A673 (cell line): ENCODE measurements at regions not wholly inside any gene's neighbourhood (a gene's known extent, or its start where the extent isn't known, plus 50 kb on each side); places are given as distances from the start of the nearest gene placed in this dataset.

Experiments used
- BruUV-seq: library from RNA; stranded (reverse); fragments of 400-500 nt; replicated peaks from 2 replicates; lab custom pipeline; 2021; lab: Mats Ljungman, UMichigan
- CTCF ChIA-PET: fragments of 300-600 bp; sonication (Branson Sonifier 250); formaldehyde crosslinking; loops from one replicate; lab custom pipeline; 2022; ENCODE audit warnings: antibody characterized with exemption; lab: Charles Lee
- POLR2A ChIA-PET: fragments of 300-600 bp; sonication (Branson Sonifier 250); formaldehyde crosslinking; loops from one replicate; lab custom pipeline; 2022; ENCODE audit warnings: antibody characterized with exemption; ENCODE audit not compliant: low non-redundant PET; lab: Charles Lee
- DNase-seq: peaks from one replicate; pipeline ENCODE4 v3.0.0-alpha.2; 2015; ENCODE audit warnings: low spot score
- H3K27ac ChIP-seq: fragments of 200-600 bp; sonication (generic); 2 replicates; pipeline ENCODE4 v1.5.1; 2016; ENCODE audit warnings: mixed run types, low read depth, mild to moderate bottlenecking, mixed read lengths, antibody characterized with exemption, low read length; ENCODE audit not compliant: poor library complexity, severe bottlenecking
- H3K27me3 ChIP-seq: fragments of 200-600 bp; sonication (generic); replicated peaks from 2 replicates; pipeline ENCODE4 v1.6.1; 2017; ENCODE audit warnings: mixed run types, low read depth, mild to moderate bottlenecking, mixed read lengths, antibody characterized with exemption, low read length; ENCODE audit not compliant: insufficient read depth, poor library complexity
- H3K36me3 ChIP-seq: fragments of 200-600 bp; sonication (generic); 2 replicates; pipeline ENCODE4 v1.6.1; 2016; ENCODE audit warnings: mixed run types, mild to moderate bottlenecking, mixed read lengths, antibody characterized with exemption, low read length; ENCODE audit not compliant: insufficient read depth, poor library complexity, severe bottlenecking
- H3K4me1 ChIP-seq: fragments of 200-600 bp; sonication (generic); 2 replicates; pipeline ENCODE4 v1.6.1; 2017; ENCODE audit warnings: mixed run types, mild to moderate bottlenecking, mixed read lengths, antibody characterized with exemption, low read length; ENCODE audit not compliant: insufficient read depth, poor library complexity, severe bottlenecking
- H3K4me3 ChIP-seq: fragments of 200-600 bp; sonication (generic); 2 replicates; pipeline ENCODE4 v1.5.1; 2016; ENCODE audit warnings: low read depth, mixed run types, mild to moderate bottlenecking, mixed read lengths, low read length; ENCODE audit not compliant: poor library complexity, severe bottlenecking
- H3K9me3 ChIP-seq: fragments of 200-600 bp; sonication (generic); 2 replicates; pipeline ENCODE4 v1.6.1; 2016; ENCODE audit warnings: mixed run types, low read depth, mild to moderate bottlenecking, mixed read lengths, antibody characterized with exemption, low read length; ENCODE audit not compliant: poor library complexity, severe bottlenecking
- CTCF ChIP-seq: fragments of 300-800, 200-600 bp; sonication (generic); conservative IDR thresholded peaks from 2 replicates; pipeline ENCODE4 v1.5.1; 2017; ENCODE audit warnings: low read depth, mild to moderate bottlenecking, antibody characterized with exemption, low read length, moderate library complexity, mixed read lengths
- EZH2 ChIP-seq: fragments of 200-600 bp; sonication (generic); IDR thresholded peaks from 2 replicates; pipeline ENCODE4 v1.6.1; 2017; ENCODE audit warnings: borderline replicate concordance, low read depth, mild to moderate bottlenecking, mixed read lengths, antibody characterized with exemption, low read length; ENCODE audit not compliant: poor library complexity, severe bottlenecking
- intact Hi-C: fragments of 100-400 bp; cut with micrococcal nuclease; formaldehyde crosslinking; loops from one replicate; pipeline ENCODE4 v1.10.0; 2022; ENCODE audit not compliant: unreplicated experiment

GRCh38 chr3:34239287-34239686 lies 440.9 kb downstream of the PDCD6IP start:
- Histone ChIP-seq H3K4me1 (peaks cover 33% of the 10 kb centered on the region), H3K27ac (no peak overlapping the region), H3K9me3 (no peaks in the 10 kb centered on the region), H3K4me3 (no peak overlapping the region), H3K36me3 (no peaks in the 10 kb centered on the region), H3K27me3 (no peaks in the 10 kb centered on the region)
- ChIA-PET CTCF (interaction anchor here (0.5 to 1.1 kb wide), 2 partner anchors 21 to 1445 kb away, joined by 3 read pairs; no protein-coding TSS in a partner anchor), POLR2A (no interaction called here)
- intact Hi-C loops, result no loop called here
- BruUV-seq, result no TSS peak
- DNase-seq, result no peak
- TF ChIP-seq CTCF (no peak), EZH2 (no peak)

GRCh38 chr3:34239875-34240274 lies 441.4 kb downstream of the PDCD6IP start:
- no peak overlapping the region for H3K4me3 ChIP-seq
- intact Hi-C loops, result no loop called here
- no peak for TF ChIP-seq EZH2
- no peak for TF ChIP-seq CTCF
- ChIA-PET POLR2A (no interaction called here), CTCF (interaction anchor here (0.5 to 1.1 kb wide), 2 partner anchors 21 to 1444 kb away, joined by 3 read pairs; no protein-coding TSS in a partner anchor)
- H3K9me3 ChIP-seq, result no peaks in the 10 kb centered on the region
- peaks cover 33% of the 10 kb centered on the region for H3K4me1 ChIP-seq
- DNase-seq, result no peak
- no TSS peak for BruUV-seq
- H3K27me3 ChIP-seq, result no peaks in the 10 kb centered on the region
- H3K27ac ChIP-seq, result no peak overlapping the region
- no peaks in the 10 kb centered on the region for H3K36me3 ChIP-seq

DNA sequence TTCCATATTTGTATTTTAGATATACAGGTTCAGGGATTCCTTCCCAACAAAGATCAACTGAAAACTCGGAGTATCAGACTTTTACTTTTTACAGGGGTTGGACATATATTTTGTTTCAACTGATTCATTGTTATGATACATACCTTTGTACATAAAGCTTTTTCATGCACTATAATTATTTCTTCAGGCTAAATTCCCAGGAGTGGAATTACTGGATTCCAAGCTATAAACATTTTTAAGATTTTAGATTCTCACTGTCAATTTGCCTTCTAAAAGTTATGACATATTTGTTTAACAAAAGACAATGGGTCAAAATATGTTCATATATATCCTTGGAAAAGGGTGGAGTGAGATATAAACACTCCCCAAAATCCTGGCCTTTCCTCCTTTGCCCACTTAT lies 449.0 kb downstream of the PDCD6IP start:
- no TSS peak for BruUV-seq
- no peak overlapping the region for H3K4me3 ChIP-seq
- H3K27ac ChIP-seq, result no peak overlapping the region
- H3K4me1 ChIP-seq, result peaks cover 20% of the 10 kb centered on the region
- intact Hi-C loops, result no loop called here
- H3K27me3 ChIP-seq, result no peaks in the 10 kb centered on the region
- no peaks in the 10 kb centered on the region for H3K9me3 ChIP-seq
- no peak for TF ChIP-seq CTCF
- TF ChIP-seq EZH2, result no peak
- ChIA-PET CTCF (interaction anchor here (0.8 kb wide), 1 partner anchor 14 kb away, joined by 3 read pairs; no protein-coding TSS in a partner anchor), POLR2A (no interaction called here)
- no peaks in the 10 kb centered on the region for H3K36me3 ChIP-seq
- DNase-seq, result no peak
